ENCODE measurements at regions not wholly inside any gene's neighbourhood (a gene's known extent, or its start where the extent isn't known, plus 50 kb on each side); places are given as distances from the start of the nearest gene placed in this dataset.

- ATAC-seq (peak; percentile 26), DNase-seq (no peak)
- Histone ChIP-seq H3K4me3 (no peak overlapping the region), H3K4me1 (ENCODE audit: low read depth) (peaks cover 9% of the 10 kb centered on the region), H3K36me3 (ENCODE audit: low read depth) (no peaks in the 10 kb centered on the region), H3K9me3 (no peaks in the 10 kb centered on the region)
- intact Hi-C loops (cut with DNase I, micrococcal nuclease): loop anchor here in 1 of 2 donors (10.0 kb wide), 1 partner anchor 98 kb away; no protein-coding TSS in a partner anchor
- TF ChIP-seq CTCF (IDR thresholded peaks at IDR 0.05): no peak
Observed at GRCh38 chr9:110142868-110143481, 65.0 kb downstream of the C9orf152 start.

- peak; percentile 25 for ATAC-seq
- DNase-seq: no peak
- Histone ChIP-seq H3K4me3 (no peak overlapping the region), H3K36me3 (ENCODE audit: low read depth) (no peaks in the 10 kb centered on the region), H3K9me3 (no peaks in the 10 kb centered on the region), H3K4me1 (ENCODE audit: low read depth) (peaks cover 9% of the 10 kb centered on the region)
- no peak for TF ChIP-seq CTCF (IDR thresholded peaks at IDR 0.05)
- intact Hi-C loops (cut with DNase I, micrococcal nuclease): loop anchor here in 1 of 2 donors (10.0 kb wide), 1 partner anchor 99 kb away; no protein-coding TSS in a partner anchor
Observed at GRCh38 chr9:110143485-110143884, 64.5 kb downstream of the C9orf152 start.

- H3K4me1 ChIP-seq (ENCODE audit: low read depth): peaks cover 9% of the 10 kb centered on the region
- intact Hi-C loops (cut with DNase I, micrococcal nuclease): loop anchor here in 1 of 2 donors (10.0 kb wide), 1 partner anchor 99 kb away; no protein-coding TSS in a partner anchor
- no peak for TF ChIP-seq CTCF (IDR thresholded peaks at IDR 0.05)
- H3K4me3 ChIP-seq: no peak overlapping the region
- no peaks in the 10 kb centered on the region for H3K9me3 ChIP-seq
- peak; percentile 62 for ATAC-seq
- no peak for DNase-seq
- no peaks in the 10 kb centered on the region for H3K36me3 ChIP-seq (ENCODE audit: low read depth)
Observed at GRCh38 chr9:110143950-110144545, 63.9 kb downstream of the C9orf152 start.

DNA sequence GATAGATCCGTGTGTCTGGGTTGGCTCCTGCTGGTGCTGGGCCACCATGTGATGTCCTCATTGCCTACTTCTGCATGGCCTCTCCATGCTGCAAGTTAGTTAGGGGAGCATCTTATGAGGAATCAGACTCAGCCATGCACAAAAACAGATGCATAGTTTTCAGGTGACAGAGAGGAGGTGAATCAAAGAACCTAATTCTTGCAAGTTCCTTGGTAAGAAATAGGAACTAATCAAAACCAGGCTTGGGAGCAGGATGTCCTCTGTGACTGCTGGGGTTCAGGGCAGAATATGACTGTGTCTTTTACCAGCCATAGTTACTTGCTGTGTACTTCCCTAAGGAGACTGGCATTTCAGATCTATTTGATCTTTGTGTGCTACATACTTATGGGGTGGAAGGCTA is 61.6 kb downstream of the C9orf152 start:
- DNase-seq (no peak), ATAC-seq (no peak)
- intact Hi-C loops (cut with DNase I, micrococcal nuclease): loop anchor here in 1 of 2 donors (10.0 kb wide), 1 partner anchor 102 kb away; no protein-coding TSS in a partner anchor
- no peak for TF ChIP-seq CTCF (IDR thresholded peaks at IDR 0.05)
- Histone ChIP-seq H3K36me3 (ENCODE audit: low read depth) (no peaks in the 10 kb centered on the region), H3K4me3 (no peak overlapping the region), H3K4me1 (ENCODE audit: low read depth) (peaks cover 9% of the 10 kb centered on the region), H3K9me3 (no peaks in the 10 kb centered on the region)

DNA sequence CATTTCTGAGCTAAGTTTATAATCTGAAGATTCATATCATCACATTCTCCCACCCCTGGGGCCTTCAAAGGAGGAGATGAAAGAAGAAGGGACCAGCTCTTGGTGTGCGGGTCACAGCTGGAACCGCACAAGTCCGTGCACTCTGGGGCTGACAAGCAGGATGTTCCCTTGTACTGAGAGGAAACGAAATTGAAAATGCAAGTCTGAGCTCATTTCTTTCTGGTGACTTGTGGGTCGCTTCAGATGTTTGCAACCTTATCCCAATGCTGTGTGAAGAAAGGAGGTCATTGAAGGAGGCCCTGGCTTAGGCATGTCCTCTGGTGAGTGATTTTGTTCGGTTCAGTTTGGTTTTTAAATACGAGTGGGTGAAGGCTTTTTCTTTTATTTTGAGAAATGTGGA is 59.6 kb downstream of the C9orf152 start:
- Histone ChIP-seq H3K9me3 (no peaks in the 10 kb centered on the region), H3K4me3 (no peak overlapping the region), H3K4me1 (ENCODE audit: low read depth) (no peaks in the 10 kb centered on the region), H3K36me3 (ENCODE audit: low read depth) (no peaks in the 10 kb centered on the region)
- TF ChIP-seq CTCF (IDR thresholded peaks at IDR 0.05): no peak
- DNase-seq (no peak), ATAC-seq (peak; percentile 61)
- intact Hi-C loops (cut with DNase I, micrococcal nuclease): loop anchor here in 1 of 2 donors (10.0 kb wide), 1 partner anchor 104 kb away; no protein-coding TSS in a partner anchor

Data from mucosa of descending colon (tissue), 3 donors.